GM12872 (cell line): ENCODE measurements at regions not wholly inside any gene's neighbourhood (a gene's known extent, or its start where the extent isn't known, plus 50 kb on each side); places are given as distances from the start of the nearest gene placed in this dataset.

Experiments
- CTCF ChIP-seq: IDR thresholded peaks from 3 replicates; pipeline ENCODE4 v1.5.1; 2011; ENCODE audit warnings: low read depth, mild to moderate bottlenecking, low read length, moderate library complexity; ENCODE audit not compliant: insufficient read depth

GRCh38 chr3:178450476-178450875 is 85.8 kb upstream of the KCNMB2 start:
- no peak for TF ChIP-seq CTCF

- no peak for TF ChIP-seq CTCF
Observed at GRCh38 chr3:178451799-178452198, 84.4 kb upstream of the KCNMB2 start.

GRCh38 chr3:178454726-178455125 is 81.5 kb upstream of the KCNMB2 start:
- TF ChIP-seq CTCF = no peak

GRCh38 chr3:178455226-178455625 is 81.0 kb upstream of the KCNMB2 start:
- no peak for TF ChIP-seq CTCF

GRCh38 chr3:178455946-178456345 is 80.3 kb upstream of the KCNMB2 start:
- TF ChIP-seq CTCF = no peak

GRCh38 chr3:178456621-178457285 is 79.5 kb upstream of the KCNMB2 start:
- no peak for TF ChIP-seq CTCF

GRCh38 chr3:178457511-178457910 is 78.7 kb upstream of the KCNMB2 start:
- TF ChIP-seq CTCF = no peak
